GM18511 (cell line): ENCODE measurements at regions not wholly inside any gene's neighbourhood (a gene's known extent, or its start where the extent isn't known, plus 50 kb on each side); places are given as distances from the start of the nearest gene placed in this dataset.
"Not testable (repeated sequence)": the region's sequence is repeated elsewhere in the genome, so short reads cannot be mapped to it uniquely, and the experiment has no call there.

ENCODE experiments used
- ATAC-seq: cut with Tn5 transposase; IDR thresholded peaks from one replicate; pipeline ENCODE4 v1.9.1; 2021; ENCODE audit warnings: mild to moderate bottlenecking, moderate library complexity; ENCODE audit not compliant: unreplicated experiment

DNA sequence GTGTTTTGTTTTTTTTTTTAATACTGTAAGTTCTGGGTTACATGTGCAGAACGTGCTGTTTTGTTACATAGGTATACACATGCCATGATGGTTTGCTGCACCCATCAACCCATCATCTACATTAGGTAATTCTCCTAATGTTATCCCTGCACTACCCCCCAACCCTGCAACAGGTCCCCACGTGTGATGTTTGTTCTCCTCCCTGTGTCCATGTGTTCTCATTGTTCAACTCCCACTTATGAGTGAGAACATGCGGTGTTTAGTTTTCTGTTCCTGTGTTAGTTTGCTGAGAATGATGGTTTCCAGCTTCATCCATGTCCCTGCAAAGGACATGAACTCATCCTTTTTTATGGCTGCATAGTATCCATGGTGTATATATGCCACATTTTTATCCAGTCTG lies 1005.4 kb downstream of the SOCS6 start:
- ATAC-seq, result not testable (repeated sequence)

DNA sequence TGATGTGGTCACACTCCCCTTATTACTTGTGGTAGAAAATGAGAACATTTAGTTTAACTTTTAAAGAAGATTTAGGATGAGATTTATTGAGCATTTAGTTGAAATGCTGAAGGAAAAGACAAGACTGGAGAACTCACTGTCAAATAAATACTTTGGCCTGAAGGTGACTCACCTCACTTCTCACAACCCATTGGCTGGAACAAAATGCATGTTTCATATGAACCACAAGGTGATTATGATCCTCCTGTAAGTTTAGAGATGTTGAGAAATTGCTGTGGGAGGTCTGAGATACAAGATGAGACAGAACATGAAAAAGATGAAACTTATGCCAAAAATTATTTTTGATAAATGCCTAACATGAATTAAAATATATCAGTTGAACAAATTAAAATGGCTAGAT lies 1004.5 kb downstream of the SOCS6 start:
- no peak for ATAC-seq

DNA sequence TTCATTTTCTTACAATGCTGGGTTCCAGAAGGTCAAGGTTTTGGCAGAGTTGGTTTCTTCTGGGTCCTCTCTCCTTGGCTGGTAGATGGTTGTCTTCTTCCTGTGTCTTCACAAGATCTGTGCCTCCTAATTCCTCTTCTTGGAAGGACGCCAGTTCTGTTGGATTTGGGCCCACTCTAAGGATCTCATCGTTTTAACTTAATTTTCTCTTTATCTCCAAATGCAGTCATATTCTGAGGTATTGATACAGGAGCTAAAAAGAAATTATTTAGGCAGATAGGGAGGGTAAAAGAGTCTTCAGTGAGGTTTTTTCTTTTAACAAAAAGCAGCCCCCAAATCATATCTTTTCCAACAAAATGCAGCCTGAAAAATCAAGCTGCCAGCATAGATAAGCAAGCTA lies 998.4 kb downstream of the SOCS6 start:
- no peak for ATAC-seq

DNA sequence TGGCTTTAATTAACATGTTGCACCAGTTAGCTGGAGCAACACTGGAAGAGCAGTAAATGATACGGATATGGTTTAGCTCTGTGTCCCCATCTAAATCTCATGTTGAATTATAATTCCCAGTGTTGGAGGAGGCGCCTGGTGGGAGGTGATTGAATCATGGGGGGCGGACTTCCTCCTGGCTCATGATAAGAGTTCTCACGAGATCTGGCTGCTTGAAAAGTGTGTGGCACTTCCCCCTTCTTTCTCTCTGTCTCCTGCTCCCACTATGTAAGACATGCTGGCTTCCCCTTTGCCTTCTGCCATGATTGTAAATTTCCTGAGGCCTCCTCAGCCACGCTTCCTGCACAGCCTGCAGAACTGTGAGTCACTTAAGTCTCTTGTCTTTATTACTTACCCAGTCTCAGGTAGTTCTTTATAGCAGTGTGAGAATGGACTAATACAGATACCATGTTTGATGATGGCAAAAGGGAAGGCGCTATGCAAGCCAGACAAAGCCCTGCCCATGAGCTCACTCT lies 963.6 kb downstream of the SOCS6 start:
- no peak for ATAC-seq

DNA sequence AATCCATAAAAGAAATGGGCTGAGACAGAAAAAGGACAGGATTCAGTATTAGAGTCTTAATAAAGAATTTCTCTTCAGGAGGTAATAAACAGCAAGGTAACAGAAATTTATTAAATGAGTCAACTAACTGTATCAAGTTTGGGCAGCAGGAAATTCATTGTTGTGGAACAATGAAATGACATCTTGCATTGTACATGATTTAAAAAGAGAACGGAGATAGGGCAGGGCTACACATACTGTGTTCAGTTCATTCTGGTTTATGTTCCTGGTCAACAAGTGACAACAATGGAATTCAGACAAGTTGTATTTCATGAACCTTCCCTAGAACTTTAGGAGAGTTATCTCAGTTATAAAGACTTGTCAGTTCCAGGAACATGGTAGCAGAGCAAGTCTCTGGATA lies 961.3 kb downstream of the SOCS6 start:
- ATAC-seq, result no peak

DNA sequence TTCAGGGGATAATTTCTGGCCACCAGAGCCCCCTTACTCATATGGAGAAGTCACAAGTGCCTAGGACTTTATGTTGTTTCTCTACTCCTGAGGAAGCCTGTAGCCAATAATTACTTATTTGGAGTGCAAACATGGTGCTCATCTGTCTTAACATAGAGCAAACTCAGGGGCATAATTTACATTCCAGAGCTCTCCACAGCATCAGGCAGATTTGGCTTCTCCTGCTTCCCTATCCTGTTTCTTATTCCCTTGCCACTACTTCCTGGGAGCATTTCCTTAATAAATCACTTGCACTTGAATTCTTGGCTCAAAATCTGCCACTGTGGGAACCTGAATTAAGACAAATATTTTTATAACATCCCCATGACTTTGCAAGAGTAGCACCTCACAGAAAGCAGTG lies 960.9 kb downstream of the SOCS6 start:
- ATAC-seq, result no peak

DNA sequence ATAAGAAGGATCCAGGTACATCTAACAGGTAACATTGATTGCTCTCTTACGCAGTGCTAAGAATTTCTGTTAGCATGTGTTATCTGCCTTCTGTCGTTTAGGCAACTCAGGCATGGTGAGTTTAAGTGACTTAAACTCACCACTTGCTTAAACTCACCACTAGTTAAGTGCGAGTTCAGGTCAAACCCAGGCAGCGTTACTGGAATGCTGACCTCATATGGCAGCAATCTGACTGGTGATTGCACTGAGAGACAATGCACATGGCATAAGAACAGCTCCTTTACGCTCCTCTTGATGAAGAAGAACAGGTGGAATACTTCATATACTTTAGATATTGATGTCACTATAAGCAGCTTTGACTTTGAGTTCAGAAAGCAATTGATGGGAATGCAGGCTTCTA lies 954.1 kb downstream of the SOCS6 start:
- no peak for ATAC-seq

DNA sequence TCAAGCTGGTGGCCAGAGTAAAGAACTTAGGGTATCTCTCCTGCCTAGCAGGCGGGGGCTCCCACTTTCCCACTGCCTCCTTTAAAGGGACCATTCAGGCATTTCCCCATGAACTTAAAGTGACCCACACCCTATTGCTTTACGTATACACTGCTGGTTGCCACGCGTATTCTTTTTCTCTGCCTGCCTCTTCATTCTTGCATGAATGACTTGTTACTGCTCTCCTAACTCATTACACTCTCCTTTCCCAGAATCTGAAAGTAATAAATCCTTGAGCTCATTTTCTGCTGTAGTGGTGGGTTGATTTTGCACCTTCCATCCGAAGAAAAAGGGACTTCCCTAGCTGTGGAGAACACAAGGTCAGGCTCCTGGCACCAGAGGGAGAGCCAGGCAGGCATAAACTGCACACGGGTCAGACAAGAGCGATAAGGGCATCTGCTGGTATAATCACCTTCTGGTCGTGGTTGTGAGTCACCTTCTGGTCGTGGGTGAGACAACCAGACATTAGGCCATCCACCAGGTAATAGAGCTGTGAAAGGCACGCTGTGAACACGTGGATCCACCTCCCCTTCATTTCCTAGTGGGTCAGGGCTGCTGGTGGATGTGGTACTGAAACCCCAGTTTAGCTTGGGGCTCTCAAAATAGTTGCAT lies 950.3 kb downstream of the SOCS6 start:
- ATAC-seq, result no peak

DNA sequence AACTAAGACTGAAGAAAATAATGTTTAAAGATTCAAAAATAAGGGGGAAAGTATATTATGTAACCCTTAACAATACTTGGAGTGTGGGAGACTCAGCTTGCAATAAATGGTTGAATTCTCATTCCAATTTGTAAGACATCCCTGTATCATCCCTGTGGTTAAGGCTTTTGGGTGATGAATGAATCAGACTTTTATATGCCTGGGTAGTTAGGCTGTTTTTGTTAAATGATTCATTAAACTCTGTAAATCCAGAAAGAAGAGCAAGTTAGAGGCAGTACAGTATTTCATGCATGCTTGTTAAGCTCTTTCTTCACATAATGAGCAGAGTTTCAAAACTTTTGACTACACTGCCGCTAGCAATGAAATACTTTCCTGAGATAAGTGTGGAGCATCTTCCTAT lies 948.8 kb downstream of the SOCS6 start:
- no peak for ATAC-seq

DNA sequence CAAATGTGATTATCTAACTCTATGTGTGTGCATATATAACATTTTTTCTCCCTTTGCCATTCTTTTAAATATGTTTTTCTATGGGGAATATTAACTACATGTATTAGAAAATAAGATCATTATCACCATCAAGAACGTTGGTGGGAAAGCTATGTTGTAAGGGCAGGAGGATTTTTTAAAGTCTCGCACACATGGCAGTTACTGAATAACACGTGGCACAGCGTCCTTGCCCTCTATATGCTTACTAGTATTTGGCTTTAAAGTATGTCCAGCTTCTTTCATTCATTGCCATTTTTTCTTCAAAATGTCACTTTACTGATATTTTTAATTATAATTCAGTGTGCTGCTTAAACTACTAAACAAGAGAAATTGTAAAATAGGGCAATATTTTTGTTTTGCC lies 944.3 kb downstream of the SOCS6 start:
- ATAC-seq, result no peak

DNA sequence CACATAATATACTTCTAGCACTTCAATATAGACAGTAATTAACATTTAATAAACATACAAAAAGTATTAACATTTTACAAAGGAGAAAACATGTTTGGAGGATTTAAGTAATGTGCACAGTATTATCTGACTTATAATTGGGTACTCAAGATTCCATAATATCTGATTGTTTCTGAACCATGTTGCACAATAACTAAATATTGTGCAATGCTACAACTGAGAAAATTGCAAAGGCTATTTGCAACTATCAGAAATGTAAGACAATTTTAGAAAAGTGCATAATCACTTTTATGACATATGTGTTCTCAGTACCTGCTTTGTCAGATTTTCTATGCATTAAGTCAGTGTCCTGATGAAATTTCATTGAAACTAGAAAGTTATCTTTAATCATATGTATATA lies 934.6 kb downstream of the SOCS6 start:
- no peak for ATAC-seq

DNA sequence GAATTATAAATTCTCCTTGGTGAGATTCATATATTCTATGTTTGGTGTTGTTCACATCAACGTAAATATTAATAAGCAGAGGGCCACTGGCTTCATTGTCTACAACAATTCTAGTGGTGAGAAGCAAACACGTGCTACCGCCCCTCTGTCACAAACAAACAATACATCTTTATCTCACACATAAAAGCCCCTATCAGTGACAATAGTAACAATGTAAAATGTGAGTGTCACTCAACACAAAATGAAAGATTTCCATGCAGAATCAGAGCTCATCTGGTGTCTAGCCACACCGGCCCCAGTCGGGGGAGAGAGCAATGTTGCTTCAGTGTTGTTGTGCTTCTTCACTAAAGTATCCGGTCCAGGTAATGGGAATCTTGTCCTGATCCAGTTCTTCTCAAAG lies 932.6 kb downstream of the SOCS6 start:
- ATAC-seq, result no peak

DNA sequence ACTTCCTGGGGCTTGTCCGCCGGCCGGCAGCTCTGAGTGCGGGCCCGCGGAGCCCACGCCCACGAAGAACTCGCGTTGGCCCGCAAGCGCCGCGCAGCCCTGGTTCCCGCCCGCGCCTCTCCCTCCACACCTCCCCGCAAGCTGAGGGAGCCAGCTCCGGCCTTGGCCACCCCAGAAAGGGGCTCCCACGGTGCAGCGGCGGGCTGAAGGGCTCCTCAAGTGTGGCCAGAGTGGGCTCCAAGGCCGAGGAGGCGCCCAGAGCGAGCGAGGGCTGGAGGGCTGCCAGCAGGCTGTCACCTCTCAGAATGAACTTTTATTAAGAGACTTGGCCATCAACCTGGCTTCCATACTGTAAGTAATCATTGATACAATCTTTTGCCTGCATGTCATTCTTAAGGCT lies 923.9 kb downstream of the SOCS6 start:
- not testable (repeated sequence) for ATAC-seq

DNA sequence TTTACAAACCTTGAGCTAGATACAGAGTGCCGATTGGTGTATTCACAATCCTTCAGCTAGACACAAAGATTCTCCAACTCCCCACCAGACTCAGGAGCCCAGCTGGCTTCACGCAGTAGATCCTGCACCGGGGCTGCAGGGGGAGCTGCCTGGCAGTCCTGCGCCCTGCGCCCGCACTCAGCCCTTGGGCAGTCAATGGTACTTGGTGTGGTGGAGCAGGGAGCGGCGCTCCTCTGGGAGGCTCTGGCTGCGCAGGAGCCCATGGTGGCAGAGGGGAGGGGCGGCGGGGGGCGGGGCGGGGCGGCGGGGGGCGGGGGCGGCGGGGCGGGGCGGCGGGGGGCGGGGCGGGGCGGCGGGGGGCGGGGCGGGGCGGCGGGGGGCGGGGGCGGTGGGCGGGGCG lies 923.4 kb downstream of the SOCS6 start:
- ATAC-seq, result no peak

DNA sequence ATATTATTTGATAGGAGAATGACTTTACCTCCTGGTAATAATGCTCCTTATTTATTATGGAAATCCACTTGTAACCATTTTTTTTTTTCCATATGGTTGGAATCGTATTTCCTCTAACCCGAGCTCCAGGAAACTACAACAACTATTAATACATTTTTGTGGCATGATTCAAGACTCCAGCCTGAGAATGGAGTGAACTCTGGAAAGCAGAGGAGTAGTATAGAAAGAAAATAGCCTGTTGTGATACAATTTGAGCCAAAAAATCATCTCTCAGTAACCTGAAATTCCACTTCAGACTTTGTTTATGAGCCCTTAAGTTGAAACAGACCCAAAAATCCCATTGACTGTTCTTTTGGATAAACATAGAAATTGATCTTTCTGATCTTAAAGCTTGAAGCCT lies 921.1 kb downstream of the SOCS6 start:
- ATAC-seq, result no peak

DNA sequence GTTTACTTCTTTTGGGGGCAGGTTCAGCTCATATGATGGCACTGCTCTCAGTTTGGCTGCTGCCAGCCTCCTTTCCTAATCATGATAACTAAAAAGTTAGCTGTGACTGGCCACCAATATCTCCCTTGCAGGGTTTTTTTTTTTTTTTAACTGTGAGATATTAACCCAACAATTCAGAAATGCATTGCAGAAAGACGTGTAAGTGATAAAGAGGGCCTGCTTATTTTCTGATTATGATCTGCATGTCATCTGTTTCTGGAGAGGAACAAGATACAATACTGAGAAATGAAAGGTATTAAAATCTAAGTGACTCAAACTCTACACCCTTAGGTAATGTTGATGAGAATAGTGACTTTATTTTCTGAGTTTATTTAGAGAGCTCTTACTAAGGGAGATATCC lies 905.6 kb downstream of the SOCS6 start:
- ATAC-seq, result no peak

DNA sequence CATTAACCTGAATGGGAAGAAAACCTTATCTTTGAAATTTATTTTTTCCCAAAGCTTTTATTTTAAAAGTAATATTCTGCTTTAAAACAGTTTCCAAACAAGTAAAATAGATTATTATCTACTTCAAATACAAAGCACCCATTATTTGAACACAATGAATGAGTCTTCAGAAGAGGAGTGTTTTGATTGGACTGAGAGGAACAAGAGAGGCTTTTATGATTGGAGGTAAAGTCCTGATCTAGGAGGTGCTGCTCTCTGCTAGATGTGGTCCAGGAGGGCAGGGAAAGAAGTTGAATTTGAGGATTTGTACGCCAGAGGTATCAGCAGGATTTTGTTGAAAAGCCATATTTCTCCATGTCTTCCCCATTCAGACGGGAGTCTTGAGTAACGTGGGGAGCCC lies 900.7 kb downstream of the SOCS6 start:
- ATAC-seq, result no peak

DNA sequence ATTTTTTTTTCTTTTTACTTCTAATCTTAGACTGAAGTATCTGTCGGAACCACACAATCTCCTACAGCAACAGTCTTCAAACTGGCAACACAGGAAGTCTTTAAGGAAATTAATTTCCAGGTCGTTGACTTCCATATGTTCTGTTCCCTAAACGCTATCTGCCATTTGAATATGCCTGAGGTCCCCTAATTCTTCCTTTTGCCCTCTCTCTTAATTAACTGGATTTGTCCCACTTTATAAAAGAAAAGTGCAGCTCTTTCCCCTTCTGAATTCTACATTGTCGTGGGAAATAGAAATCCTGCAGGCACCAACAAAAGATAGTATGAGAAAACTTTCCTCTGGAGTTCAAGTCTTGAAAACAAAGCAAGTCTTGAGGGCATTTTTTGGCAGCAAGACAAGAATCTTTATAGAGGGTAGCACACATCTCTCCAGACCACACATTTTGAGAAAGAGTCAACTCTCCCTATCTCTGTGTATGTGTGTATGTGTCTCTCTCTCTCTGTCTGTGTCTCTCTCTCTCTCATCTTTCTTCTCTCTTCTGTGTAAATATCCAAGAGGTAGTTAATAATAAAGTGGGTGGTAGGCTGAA lies 879.8 kb downstream of the SOCS6 start:
- no peak for ATAC-seq

DNA sequence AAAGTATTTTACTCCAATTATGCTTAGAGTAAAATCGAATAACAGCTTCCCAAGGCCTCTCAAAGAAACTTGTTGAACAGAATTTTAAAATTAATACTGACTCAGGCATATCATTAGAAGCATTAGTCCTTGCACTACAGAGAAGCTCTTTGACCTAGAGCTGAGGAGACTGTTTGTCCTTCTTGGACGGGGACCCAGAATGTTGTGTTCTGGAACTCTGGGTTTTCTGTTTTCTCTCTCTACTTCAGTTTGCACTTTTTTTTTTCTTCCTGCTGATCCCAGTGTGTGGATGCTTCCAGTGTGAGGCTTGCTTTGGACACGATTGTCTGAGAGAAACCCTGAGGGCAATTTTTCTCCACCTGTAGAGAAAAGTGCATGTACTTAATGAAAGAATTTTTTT lies 847.6 kb downstream of the SOCS6 start:
- ATAC-seq, result no peak

DNA sequence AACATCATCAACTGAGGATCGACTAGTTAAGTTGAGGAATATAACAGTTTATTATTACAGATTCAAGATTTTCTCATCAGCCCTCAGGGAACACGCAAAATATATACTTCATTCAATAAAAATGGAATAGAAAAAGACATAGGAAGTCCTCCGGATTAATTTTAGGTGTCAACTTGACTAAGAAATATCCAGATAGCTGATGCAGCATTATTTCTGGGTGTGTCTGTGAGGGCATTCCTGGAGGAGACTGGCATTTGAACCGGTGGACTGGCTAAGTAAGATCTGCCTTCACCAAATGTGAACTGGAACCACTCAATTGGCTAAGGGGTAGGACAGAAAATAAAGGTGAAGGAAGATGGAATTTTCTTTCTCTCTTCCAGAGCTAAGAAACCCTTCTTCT lies 845.3 kb downstream of the SOCS6 start:
- ATAC-seq, result no peak

DNA sequence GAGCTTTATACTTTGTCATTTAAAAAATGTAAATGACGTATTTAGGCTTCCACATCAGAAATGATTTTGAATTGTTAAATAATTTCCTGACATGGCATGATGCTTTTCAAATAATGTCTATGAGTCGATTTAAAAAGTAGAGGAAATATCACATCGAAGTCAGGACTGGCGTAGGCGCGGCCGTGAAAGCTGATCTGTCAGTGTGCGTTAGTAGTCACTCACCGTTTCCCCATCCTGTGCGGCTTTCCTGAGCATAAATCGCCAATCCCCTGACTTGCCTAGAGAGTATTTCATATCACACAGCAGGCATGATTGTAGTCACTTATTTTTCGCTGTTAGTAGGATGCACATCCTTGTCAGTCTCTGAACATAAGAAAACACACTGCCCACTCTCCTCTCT lies 843.1 kb downstream of the SOCS6 start:
- no peak for ATAC-seq

DNA sequence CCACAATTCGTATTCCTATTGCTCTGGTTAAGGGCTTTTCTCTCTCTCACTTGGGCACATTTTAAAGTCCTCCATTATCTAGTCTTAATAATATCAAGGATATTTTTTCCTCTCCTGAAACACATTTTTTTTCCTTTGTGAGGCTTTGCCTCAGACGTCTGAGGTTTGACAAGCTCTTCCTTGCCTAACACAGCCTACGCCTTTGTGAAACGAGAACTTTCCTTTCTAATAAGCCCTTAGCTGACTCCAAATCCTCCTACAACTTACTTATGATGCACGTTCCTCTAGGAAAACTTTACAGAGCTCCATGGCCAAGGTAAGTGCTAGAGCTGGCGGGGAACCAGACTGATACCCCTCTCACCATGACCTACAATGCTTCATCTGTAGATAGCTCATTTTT lies 841.5 kb downstream of the SOCS6 start:
- ATAC-seq, result no peak

DNA sequence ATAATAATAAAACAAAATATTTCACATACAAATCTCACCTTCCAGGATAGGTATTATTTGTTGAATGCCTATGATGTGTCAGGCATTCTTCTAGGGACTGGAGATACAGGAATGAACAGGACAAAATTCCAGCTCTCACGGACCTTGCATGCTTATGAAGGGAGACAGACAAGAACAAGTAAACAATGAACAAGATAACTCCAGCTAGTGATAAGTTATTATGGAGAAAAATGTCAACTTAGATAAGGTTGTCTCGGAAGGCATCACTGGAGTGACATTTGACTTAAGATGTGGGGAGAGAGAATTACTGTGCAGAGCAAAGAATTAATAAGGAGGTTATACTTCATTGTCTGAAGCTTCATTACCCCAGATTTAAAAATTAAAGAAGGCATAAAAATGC lies 836.7 kb downstream of the SOCS6 start:
- no peak for ATAC-seq
